SJCRH30 (cell line): ENCODE measurements at regions not wholly inside any gene's neighbourhood (a gene's known extent, or its start where the extent isn't known, plus 50 kb on each side); places are given as distances from the start of the nearest gene placed in this dataset.

ENCODE experiments used
- DNase-seq, 2 experiments: peaks; one replicate each; pipeline ENCODE4 v3.0.0-alpha.2; 2015 to 2020
- H3K27ac ChIP-seq: fragments of 250-450 bp; sonication (Bioruptor Pico); 2 replicates; pipeline ENCODE4 v1.5.1; 2020; ENCODE audit warnings: mild to moderate bottlenecking, moderate library complexity
- H3K27me3 ChIP-seq: fragments of 250-450 bp; sonication (Bioruptor Pico); 2 replicates; pipeline ENCODE4 v1.5.1; 2020; ENCODE audit warnings: mild to moderate bottlenecking, moderate library complexity
- H3K36me3 ChIP-seq: fragments of 250-450 bp; sonication (Bioruptor Pico); 2 replicates; pipeline ENCODE4 v1.5.1; 2020; ENCODE audit warnings: mild to moderate bottlenecking, moderate library complexity
- H3K4me1 ChIP-seq: fragments of 250-450 bp; sonication (Bioruptor Pico); 2 replicates; pipeline ENCODE4 v1.5.1; 2020; ENCODE audit warnings: mild to moderate bottlenecking, moderate library complexity
- H3K4me3 ChIP-seq: fragments of 250-450 bp; sonication (Bioruptor Pico); 2 replicates; pipeline ENCODE4 v1.5.1; 2020; ENCODE audit warnings: mild to moderate bottlenecking, moderate library complexity
- H3K9me3 ChIP-seq: fragments of 250-450 bp; sonication (Bioruptor Pico); replicated peaks from 2 replicates; pipeline ENCODE4 v1.5.1; 2020; ENCODE audit warnings: mild to moderate bottlenecking, moderate library complexity

DNA sequence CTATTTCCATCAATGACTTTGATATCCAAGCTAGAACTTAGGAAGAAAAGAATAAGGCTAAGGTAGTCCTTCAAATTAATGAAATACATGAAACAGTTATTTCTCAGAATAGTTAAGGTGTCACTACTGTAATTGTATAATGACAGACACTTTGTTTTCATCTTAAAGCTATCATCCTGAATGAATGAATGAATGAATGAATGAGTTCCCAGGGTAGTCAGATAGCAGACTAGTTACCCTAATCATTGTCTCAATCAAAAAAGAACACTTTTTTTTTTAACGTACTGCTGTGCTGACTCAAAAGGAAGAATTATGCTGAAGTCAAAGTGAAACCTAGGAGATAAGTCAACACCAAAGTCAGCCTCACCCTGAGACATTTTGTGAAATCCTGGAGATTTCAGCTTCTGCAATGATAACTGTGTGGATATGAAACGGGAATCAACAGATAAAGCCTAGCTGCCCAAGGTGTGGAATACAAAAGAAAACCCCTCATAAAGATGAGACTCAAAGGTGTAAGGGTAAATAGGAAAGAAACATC, 68.3 kb upstream of the CNKSR2 start:
- H3K4me3 ChIP-seq: no peak overlapping the region
- H3K36me3 ChIP-seq: no peaks in the 10 kb centered on the region
- no peak for DNase-seq
- no peaks in the 10 kb centered on the region for H3K9me3 ChIP-seq
- H3K27me3 ChIP-seq: no peaks in the 10 kb centered on the region
- no peaks in the 10 kb centered on the region for H3K4me1 ChIP-seq
- H3K27ac ChIP-seq: no peak overlapping the region

DNA sequence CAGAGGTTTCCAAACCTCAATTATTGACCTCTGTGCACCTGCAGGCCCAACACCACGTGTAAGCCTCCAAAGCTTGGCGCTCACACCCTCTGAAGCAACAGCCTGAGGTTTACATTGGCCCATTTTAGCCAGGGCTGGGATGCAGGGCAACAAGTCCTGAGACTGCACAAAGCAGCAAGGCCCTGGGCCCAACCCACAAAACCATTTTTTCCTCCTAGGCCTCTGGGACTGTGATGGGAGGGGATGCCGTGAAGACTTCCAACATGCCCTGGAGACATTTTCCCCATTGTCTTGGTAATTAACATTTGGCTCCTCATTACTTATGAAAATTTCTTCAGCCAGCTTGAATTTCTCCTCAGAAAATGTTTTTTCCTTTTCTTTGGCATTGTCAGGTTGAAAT, 54.9 kb upstream of the CNKSR2 start:
- Histone ChIP-seq H3K9me3 (no peaks in the 10 kb centered on the region), H3K36me3 (no peaks in the 10 kb centered on the region), H3K27me3 (no peaks in the 10 kb centered on the region), H3K4me3 (no peak overlapping the region), H3K27ac (no peak overlapping the region), H3K4me1 (no peaks in the 10 kb centered on the region)
- no peak for DNase-seq
